Epithelial cell of esophagus (primary cell): ENCODE measurements at regions not wholly inside any gene's neighbourhood (a gene's known extent, or its start where the extent isn't known, plus 50 kb on each side); places are given as distances from the start of the nearest gene placed in this dataset.

ENCODE experiments used
- DNase-seq: peaks from one replicate; pipeline ENCODE4 v3.0.0; 2010; ENCODE audit warnings: low read depth
- H3K4me3 ChIP-seq: 2 replicates; pipeline ENCODE4 v1.5.1; 2011; ENCODE audit warnings: mild to moderate bottlenecking, low read length, control low read depth
- TF ChIP-seq, protein P1 (sequence below): IDR thresholded peaks from 2 replicates; pipeline ENCODE4 v1.5.1; 2011; ENCODE audit warnings: low read depth, mild to moderate bottlenecking, low read length, control low read depth, inconsistent platforms; ENCODE audit not compliant: insufficient read depth; ENCODE audit errors: missing control alignments

DNA sequence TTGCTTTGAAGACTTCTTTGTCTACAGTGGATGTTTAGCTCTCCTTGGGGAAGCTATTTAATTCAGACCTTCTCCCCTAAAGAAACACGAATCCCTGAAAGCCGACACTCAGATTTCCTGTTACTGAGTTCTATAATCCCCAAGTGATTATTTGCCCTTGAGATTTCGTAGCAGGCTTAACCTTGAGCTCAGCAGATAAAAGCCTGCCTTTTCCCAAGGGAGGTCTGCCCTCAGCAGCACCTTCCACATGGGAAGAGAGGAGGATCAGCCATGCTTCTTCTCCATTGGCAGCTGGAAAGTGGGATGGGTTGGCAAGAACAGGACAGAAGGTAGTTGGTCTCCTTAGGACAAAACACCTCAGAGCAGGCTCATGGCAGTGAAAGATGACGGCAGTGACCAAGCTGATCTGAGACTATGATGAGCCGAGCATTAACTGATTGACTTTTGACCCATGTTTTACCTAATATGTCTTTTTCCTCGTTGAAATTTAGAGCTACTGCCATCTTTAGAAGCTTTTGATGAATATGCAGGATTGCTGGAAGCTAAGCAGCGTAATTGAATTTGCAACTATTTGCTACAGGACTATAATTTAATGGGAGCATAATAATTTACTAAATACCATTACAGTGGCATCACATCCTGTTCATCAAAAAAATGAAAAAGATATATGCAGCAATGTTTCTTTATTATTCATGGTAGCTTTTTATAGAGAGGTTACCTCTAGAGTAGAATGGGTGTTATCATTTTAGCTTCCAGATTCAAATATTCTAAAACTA lies 511.1 kb upstream of the ID2 start:
- H3K4me3 ChIP-seq, result no peak overlapping the region
- TF ChIP-seq, protein P1, sequence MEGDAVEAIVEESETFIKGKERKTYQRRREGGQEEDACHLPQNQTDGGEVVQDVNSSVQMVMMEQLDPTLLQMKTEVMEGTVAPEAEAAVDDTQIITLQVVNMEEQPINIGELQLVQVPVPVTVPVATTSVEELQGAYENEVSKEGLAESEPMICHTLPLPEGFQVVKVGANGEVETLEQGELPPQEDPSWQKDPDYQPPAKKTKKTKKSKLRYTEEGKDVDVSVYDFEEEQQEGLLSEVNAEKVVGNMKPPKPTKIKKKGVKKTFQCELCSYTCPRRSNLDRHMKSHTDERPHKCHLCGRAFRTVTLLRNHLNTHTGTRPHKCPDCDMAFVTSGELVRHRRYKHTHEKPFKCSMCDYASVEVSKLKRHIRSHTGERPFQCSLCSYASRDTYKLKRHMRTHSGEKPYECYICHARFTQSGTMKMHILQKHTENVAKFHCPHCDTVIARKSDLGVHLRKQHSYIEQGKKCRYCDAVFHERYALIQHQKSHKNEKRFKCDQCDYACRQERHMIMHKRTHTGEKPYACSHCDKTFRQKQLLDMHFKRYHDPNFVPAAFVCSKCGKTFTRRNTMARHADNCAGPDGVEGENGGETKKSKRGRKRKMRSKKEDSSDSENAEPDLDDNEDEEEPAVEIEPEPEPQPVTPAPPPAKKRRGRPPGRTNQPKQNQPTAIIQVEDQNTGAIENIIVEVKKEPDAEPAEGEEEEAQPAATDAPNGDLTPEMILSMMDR, result no peak
- DNase-seq, result no peak

DNA sequence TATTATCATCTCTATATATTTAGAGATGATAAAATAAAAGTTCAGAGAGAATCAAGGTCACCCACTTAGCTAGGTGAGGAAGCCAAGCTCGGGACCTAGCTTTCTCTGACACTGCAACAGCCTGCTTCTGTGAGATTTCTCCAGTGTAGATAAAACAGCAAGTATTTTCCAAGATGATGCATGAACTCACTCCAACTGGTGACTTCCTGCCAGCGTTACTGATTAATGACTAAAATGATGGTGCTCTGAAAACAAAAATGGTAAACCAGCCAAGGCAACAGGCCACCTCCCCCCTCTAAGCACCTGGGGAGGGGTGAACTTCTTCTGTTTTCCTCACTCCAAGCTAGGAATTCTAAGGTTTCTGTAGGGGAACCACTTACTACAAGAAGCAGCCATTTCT lies 510.2 kb upstream of the ID2 start:
- TF ChIP-seq, protein P1, result no peak
- no peak overlapping the region for H3K4me3 ChIP-seq
- DNase-seq, result no peak

DNA sequence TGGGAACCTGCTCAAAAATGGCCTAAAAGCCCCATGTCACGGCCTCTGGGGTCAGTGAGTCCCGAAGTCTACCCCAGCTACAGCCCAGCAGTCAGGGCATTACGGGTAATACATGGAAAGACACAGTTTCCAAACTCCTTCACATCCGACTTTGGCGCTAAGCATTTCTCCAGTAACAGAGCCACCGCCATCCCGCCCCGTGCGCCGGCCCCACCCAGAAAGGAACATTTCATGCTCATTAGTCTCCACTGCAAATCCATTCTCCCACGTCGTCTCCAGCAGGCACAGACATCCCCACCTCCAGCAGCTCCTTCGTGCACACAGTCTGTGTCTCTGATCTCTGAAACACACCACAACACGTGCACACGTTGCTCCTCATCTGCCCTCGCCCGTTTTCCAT lies 509.2 kb upstream of the ID2 start:
- H3K4me3 ChIP-seq, result no peak overlapping the region
- DNase-seq, result no peak
- TF ChIP-seq, protein P1, result no peak

DNA sequence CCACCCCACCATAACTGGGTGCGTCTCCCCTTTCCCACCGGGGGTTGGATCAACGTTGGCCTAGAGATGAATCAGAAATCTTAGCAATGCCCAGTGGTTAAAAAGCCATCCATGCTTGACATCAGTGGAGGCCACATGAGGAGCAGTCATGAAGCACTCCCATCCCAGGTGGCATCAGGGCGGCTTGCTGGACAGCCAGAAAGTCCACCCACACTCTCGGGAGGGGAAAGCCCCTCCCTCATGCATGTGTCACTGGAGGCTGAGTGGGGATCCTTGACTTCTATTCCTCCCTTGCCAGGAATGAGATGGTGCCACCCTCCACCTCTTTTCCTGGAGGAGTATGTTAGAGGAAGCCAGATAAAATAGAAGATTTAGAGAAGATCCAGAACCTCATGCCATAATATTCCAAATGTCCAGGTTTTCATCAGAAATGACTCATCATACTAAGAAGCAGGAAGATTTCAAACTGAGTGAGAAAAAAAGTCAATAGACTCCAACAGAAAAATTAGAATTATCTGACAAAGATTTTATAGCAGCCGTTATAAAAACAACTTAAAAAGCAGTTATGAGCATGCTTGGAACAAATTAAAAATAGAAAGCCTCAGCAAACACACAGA lies 507.1 kb upstream of the ID2 start:
- no peak overlapping the region for H3K4me3 ChIP-seq
- DNase-seq, result no peak
- TF ChIP-seq, protein P1, result no peak

DNA sequence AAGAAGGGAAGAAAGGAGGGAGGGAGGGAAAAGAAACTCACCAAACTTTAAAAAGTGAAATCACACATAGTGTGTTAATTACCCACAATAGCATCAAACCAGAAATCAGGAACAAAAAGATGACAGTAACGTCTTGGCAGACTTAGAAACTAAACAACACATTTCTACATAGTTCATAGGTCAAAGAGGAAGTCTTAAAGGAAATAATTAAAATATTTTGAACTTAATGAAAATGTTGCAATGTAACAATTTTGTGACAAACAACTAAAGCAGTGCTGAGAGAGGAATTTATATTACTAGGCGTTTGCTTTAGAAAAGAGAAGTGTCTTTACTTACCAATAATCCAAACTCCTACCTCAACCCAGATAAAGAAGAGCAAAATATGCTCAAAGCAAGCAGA lies 505.0 kb upstream of the ID2 start:
- no peak overlapping the region for H3K4me3 ChIP-seq
- DNase-seq, result no peak
- TF ChIP-seq, protein P1, result no peak

DNA sequence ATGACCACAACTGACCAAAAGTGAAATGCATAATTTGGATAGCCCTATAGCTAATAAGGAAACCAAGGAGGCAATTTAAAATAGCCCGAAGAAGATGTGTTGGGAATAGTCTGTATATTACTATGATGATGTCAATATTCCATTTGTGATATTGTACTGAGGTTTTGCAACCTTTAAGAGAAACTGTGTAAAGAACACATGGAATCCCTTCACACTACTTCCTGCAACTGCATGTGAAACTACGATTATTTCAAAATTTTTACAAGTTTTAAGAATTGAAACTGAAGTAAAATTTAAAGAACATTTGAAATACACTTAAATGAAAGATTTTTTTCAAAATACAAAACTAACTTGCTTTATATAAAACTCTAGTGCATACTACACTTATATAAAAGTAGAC lies 504.3 kb upstream of the ID2 start:
- TF ChIP-seq, protein P1, result no peak
- DNase-seq, result no peak
- H3K4me3 ChIP-seq, result no peak overlapping the region

DNA sequence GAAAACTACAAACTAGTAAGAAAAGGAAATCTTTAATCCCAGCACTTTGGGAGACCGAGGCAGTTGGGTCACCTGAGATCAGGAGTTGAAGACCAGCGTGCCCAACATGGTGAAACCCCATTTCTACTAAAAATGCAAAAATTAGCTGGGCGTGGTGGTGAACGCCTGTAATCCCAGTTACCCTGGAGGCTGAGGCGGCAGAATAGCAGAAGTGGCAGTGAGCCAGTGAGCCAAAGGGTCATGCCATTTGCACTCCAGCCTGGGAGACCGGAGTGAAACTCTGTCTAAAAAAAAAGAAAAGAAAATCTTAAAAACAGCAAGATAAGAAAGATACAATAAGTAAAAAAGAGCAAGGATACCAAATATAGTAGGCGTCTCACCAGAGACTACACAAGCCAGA lies 502.9 kb upstream of the ID2 start:
- H3K4me3 ChIP-seq, result no peak overlapping the region
- DNase-seq, result no peak
- TF ChIP-seq, protein P1, result no peak
